ES-I3 (cell line): ENCODE measurements at regions not wholly inside any gene's neighbourhood (a gene's known extent, or its start where the extent isn't known, plus 50 kb on each side); places are given as distances from the start of the nearest gene placed in this dataset.
"Not testable (repeated sequence)": the region's sequence is repeated elsewhere in the genome, so short reads cannot be mapped to it uniquely, and the experiment has no call there.

Source experiments
- H3K36me3 ChIP-seq: 2 replicates; pipeline ENCODE4 v1.6.1; 2013; ENCODE audit warnings: mild to moderate bottlenecking, low read length, control low read depth, moderate library complexity; ENCODE audit not compliant: insufficient read depth
- H3K4me1 ChIP-seq: 2 replicates; pipeline ENCODE4 v1.6.1; 2013; ENCODE audit warnings: mild to moderate bottlenecking, control low read depth, low read length; ENCODE audit not compliant: insufficient read depth
- H3K9ac ChIP-seq: 2 replicates; pipeline ENCODE4 v1.6.1; 2013; ENCODE audit warnings: low read depth, mild to moderate bottlenecking, low read length, moderate library complexity
- H3K9me3 ChIP-seq: 2 replicates; pipeline ENCODE4 v1.6.1; 2013; ENCODE audit warnings: mild to moderate bottlenecking, low read length, moderate library complexity; ENCODE audit not compliant: control insufficient read depth, insufficient read depth

GRCh38 chr1:143755961-143756360, 215.8 kb downstream of the FAM72C start:
- not testable (repeated sequence) for H3K36me3 ChIP-seq, H3K4me1 ChIP-seq, H3K9me3 ChIP-seq, H3K9ac ChIP-seq

DNA sequence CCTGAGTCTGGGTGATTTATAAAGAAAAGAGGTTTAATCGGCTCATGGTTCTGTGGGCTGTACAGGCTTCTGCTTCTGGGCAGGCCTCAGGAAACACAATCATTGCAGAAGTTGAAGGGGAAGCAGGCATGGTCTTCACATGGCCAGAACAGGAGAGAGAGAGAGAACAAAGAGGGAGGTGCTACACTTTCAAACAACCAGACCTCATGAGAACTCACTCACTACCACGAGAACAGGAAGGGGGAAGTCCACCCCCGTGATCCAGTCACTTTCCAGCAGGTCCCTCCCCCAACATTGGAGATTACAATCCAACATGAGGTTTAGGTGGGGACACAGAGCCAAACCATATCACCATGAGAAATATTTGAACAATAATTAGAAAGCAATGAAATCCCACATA, 222.9 kb downstream of the FAM72C start:
- no peak overlapping the region for H3K9ac ChIP-seq
- no peaks in the 10 kb centered on the region for H3K4me1 ChIP-seq
- H3K9me3 ChIP-seq, result no peaks in the 10 kb centered on the region; the same call in 1 of the 2 replicates
- H3K36me3 ChIP-seq, result no peaks in the 10 kb centered on the region

DNA sequence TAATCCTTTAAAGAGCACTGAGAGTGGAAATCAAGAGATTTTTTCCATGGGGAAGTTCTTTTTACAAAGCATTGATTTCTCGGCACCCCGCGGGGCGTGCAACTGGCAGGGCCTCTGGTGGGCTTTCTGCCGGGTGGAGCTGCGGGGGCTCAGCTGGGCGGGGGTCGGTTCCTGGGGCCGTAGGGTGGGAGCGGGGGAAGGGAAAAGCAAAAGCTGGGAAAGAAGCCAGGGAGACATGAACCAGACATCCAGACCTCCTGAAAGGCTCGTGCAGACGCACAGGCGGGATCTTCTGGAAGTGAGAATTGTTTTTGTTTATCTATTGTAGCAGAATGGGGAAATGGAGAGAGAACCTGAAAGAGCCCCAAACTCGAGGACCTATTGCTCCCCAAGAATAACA, 235.2 kb downstream of the FAM72C start:
- H3K9me3 ChIP-seq, result no peaks in the 10 kb centered on the region
- H3K9ac ChIP-seq, result peak overlapping the region; percentile 96
- no peaks in the 10 kb centered on the region; the same call in 1 of the 2 replicates for H3K4me1 ChIP-seq
- H3K36me3 ChIP-seq, result no peaks in the 10 kb centered on the region

- Histone ChIP-seq H3K36me3 (no peaks in the 10 kb centered on the region), H3K9ac (peak overlapping the region; percentile 96), H3K9me3 (no peaks in the 10 kb centered on the region), H3K4me1 (no peaks in the 10 kb centered on the region; the same call in 1 of the 2 replicates)
These were observed 235.9 kb downstream of the FAM72C start for GRCh38 chr1:143735764-143736461.

DNA sequence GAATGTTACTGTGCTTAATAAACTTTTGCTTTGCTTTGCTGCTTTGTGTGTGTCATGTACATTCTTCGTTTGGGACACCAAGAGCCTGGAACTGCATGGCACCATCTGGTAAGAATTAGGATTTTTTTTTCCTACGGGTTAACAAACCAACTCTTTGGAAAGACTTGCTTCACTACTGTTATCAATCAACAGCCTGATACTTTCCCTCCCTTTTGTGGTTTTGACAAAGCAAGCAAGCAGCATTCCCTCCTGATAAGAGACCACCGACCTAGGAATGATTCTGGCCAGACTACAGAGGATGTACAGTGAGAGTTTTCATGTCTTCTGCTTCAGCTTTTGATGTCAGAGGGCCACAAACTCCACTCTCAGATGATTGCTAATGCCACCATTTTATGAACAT, 237.5 kb downstream of the FAM72C start:
- H3K4me1 ChIP-seq, H3K9ac ChIP-seq, H3K36me3 ChIP-seq, H3K9me3 ChIP-seq: not testable (repeated sequence)

DNA sequence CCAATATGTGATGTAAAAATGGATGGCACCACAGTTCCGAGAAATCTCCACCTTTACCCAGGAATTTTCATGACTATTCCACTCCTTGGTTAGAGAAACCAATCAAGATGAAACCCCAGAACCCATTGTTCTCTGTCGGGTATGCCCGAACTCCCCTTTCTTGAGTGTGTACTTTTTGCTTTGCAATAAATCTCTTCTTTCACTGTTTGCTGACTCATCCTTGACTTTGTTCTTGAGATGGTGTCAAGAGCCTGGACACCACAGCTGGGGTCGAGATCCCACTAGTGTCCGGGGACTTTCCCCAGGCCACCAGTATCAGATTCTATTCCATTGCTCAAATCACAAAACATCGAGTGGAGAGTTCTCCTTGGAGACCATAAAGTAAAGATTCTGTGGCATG, 240.9 kb downstream of the FAM72C start:
- not testable (repeated sequence) for H3K36me3 ChIP-seq, H3K9me3 ChIP-seq, H3K4me1 ChIP-seq, H3K9ac ChIP-seq

DNA sequence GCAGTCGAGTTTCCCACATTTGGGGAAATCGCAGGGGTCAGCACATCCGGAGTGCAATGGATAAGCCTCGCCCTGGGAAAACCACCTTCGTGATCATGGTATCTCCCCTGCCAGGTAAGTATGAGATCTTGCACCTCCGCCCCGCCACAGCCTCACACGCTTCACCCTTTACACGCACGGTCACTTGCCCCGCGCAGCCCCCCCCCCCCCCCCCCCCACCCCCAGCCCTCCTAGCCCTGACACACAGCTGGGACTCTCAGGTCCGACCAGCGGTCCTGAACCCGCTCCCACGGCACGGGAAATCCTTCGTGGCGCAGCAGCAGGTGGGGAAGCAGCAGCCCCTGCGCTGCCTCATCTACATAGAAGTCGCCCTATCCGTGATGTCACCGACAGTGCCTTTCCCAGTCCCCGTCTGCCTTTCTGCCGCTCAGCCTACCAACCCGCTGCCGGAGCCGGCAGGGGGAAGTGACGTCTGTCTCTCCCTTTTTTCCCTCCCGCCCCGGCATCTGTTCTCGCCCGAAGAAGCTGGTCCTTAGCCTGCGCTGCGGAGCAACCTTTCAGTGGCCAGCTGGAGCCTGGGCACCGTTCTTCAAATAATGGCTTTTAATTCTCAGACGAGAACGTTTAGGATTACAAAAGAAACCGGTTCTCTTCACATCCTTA, 242.2 kb downstream of the FAM72C start:
- not testable (repeated sequence) for H3K9ac ChIP-seq, H3K9me3 ChIP-seq, H3K36me3 ChIP-seq, H3K4me1 ChIP-seq

DNA sequence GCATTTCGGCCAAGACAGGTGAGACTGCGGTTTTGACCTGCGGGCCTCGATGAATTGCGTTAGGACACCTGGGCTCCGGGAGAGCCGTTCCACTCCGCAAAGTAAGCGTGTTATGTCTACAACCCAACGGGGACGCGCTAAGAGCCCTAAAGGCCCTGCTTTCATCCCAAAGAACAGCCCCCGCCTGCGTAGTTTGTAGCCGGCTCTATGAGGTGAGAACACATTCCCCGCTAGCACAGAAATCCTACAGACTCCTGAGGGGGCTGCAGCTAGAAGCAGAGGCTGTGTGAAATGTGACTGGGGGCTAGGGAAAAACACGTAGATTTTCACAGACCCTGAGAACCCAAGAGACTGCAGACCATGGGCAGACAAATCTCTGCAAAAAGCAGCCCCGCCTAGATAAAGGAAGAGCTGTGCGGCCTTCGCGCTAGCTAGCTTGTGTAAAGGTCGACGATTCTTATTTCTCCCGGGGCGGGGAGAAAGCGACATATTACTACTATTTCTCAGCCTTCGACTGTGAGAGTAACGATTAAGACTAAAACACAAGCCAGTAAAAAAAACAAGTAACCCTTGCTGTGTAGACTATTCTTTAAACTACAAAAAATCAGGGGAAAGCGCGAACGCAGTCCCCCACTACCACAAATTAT, 242.9 kb downstream of the FAM72C start:
- not testable (repeated sequence) for H3K36me3 ChIP-seq, H3K9ac ChIP-seq, H3K4me1 ChIP-seq, H3K9me3 ChIP-seq

DNA sequence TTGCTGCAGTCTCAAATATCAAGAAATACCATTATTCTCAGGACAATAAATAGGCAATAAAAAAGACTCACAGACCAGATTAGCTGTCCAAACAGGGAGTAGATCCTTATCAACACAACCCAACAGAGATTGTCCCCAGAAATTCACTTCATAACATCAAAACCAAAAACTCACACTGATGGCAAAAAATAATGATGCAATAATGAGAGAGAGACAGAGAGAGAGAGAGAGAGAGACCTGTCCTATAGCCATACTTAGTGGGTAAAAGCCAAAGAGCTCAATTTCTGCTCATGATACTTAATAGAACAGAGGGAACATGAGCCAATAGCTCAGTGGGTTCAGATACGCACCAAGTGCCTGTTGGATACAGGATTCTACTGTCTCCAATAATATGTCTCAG, 244.5 kb downstream of the FAM72C start:
- H3K36me3 ChIP-seq, result no peaks in the 10 kb centered on the region
- no peak overlapping the region for H3K9ac ChIP-seq
- no peaks in the 10 kb centered on the region for H3K9me3 ChIP-seq
- no peaks in the 10 kb centered on the region for H3K4me1 ChIP-seq

DNA sequence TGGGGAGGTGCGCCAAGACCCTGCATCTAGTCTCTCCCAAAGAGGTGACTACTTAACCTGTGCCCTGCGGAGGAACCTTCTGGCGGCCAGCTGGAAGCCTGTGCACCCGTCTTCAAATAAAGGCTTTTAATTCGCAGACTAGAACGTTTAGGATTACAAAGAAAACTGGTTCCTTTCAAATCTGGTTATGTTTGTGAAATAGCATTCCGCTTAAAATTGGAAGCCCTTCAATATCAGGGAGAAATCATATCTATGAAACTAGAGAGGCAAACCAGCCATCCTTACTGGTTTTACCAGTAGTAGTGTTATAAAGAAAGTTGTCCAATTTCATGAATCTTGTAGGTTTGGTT, 250.8 kb downstream of the FAM72C start:
- Histone ChIP-seq H3K9ac (peak overlapping the region; percentile 1; the same call in 1 of the 2 replicates), H3K36me3 (no peaks in the 10 kb centered on the region), H3K9me3 (no peaks in the 10 kb centered on the region), H3K4me1 (peaks cover 3% of the 10 kb centered on the region; the same call in 1 of the 2 replicates)

GRCh38 chr1:143720087-143721023, 251.4 kb downstream of the FAM72C start:
- H3K36me3 ChIP-seq, result no peaks in the 10 kb centered on the region
- H3K9me3 ChIP-seq, result no peaks in the 10 kb centered on the region
- H3K4me1 ChIP-seq, result peaks cover 3% of the 10 kb centered on the region; the same call in 1 of the 2 replicates
- H3K9ac ChIP-seq, result peak overlapping the region; percentile 39

DNA sequence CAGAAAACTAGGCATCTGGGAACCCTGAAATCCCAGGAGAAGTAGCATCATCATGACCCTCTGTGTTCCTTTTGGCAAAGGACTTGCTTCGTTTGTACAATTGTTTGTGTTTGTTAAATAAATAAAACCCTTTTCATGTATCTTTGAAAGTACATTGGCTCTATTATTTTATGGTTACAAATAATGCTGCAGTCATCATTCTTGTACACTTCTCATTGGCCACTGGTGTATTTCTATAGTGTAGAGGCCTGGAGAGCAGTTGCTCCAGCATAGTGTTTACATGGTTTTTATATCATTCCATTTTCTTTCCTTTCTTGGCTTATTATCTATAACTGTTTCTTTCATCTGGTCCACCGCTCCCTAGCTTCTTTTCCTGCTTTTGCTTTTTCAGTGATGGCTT, 253.3 kb downstream of the FAM72C start:
- H3K4me1 ChIP-seq, result peaks cover 3% of the 10 kb centered on the region; the same call in 1 of the 2 replicates
- no peak overlapping the region for H3K9ac ChIP-seq
- no peaks in the 10 kb centered on the region for H3K9me3 ChIP-seq
- no peaks in the 10 kb centered on the region for H3K36me3 ChIP-seq

DNA sequence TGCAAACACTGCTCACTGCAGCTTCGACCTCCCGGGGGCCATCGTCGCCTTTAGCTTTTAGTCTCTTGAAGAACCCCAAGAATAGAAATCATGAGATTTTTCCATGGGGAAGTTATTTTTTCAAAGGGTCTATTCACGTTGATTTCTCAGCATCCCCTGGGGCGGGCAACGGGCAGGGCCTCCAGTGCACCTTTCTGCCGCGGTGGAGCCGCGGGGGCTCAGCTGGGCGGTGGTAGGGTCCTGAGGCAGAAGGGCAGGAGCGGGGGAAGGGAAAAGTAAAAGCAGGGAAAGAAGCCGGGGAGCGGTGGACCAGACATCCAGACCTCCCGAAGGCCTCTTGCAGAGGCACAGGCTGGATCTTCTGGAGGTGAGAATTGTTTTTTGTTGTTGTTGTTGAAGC, 253.8 kb downstream of the FAM72C start:
- H3K4me1 ChIP-seq, result peaks cover 3% of the 10 kb centered on the region; the same call in 1 of the 2 replicates
- no peaks in the 10 kb centered on the region for H3K9me3 ChIP-seq
- H3K36me3 ChIP-seq, result no peaks in the 10 kb centered on the region
- H3K9ac ChIP-seq, result no peak overlapping the region

GRCh38 chr1:143717434-143717833, 254.4 kb downstream of the FAM72C start:
- Histone ChIP-seq H3K36me3 (no peaks in the 10 kb centered on the region), H3K9ac (no peak overlapping the region), H3K9me3 (no peaks in the 10 kb centered on the region), H3K4me1 (peaks cover 3% of the 10 kb centered on the region; the same call in 1 of the 2 replicates)
